ENCODE measurements at regions not wholly inside any gene's neighbourhood (a gene's known extent, or its start where the extent isn't known, plus 50 kb on each side); places are given as distances from the start of the nearest gene placed in this dataset.

GRCh38 chr1:229141271-229141670 lies 129.6 kb upstream of the RAB4A start:
- Mint-ChIP-seq H3K36me3 (ENCODE audit: unreplicated experiment) (no peaks in the 10 kb centered on the region), H3K9me3 (ENCODE audit: unreplicated experiment) (no peaks in the 10 kb centered on the region), H3K27ac (ENCODE audit: unreplicated experiment) (peak overlapping the region; percentile 24), H3K4me1 (ENCODE audit: unreplicated experiment) (peaks cover 14% of the 10 kb centered on the region), H3K4me3 (ENCODE audit: unreplicated experiment) (no peak overlapping the region), H3K27me3 (ENCODE audit: unreplicated experiment) (peaks cover 19% of the 10 kb centered on the region)
- DNase-seq (ENCODE audit: extremely low spot score, unreplicated experiment), result no peak
- TF ChIP-seq, protein P1, sequence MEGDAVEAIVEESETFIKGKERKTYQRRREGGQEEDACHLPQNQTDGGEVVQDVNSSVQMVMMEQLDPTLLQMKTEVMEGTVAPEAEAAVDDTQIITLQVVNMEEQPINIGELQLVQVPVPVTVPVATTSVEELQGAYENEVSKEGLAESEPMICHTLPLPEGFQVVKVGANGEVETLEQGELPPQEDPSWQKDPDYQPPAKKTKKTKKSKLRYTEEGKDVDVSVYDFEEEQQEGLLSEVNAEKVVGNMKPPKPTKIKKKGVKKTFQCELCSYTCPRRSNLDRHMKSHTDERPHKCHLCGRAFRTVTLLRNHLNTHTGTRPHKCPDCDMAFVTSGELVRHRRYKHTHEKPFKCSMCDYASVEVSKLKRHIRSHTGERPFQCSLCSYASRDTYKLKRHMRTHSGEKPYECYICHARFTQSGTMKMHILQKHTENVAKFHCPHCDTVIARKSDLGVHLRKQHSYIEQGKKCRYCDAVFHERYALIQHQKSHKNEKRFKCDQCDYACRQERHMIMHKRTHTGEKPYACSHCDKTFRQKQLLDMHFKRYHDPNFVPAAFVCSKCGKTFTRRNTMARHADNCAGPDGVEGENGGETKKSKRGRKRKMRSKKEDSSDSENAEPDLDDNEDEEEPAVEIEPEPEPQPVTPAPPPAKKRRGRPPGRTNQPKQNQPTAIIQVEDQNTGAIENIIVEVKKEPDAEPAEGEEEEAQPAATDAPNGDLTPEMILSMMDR (IDR thresholded peaks at IDR 0.05), result no peak

GRCh38 chr1:229141689-229142377 lies 129.1 kb upstream of the RAB4A start:
- TF ChIP-seq, protein P1 (IDR thresholded peaks at IDR 0.05), result no peak
- no peak for DNase-seq (ENCODE audit: extremely low spot score, unreplicated experiment)
- Mint-ChIP-seq H3K4me3 (ENCODE audit: unreplicated experiment) (no peak overlapping the region), H3K36me3 (ENCODE audit: unreplicated experiment) (no peaks in the 10 kb centered on the region), H3K4me1 (ENCODE audit: unreplicated experiment) (peaks cover 14% of the 10 kb centered on the region), H3K27me3 (ENCODE audit: unreplicated experiment) (peaks cover 17% of the 10 kb centered on the region), H3K9me3 (ENCODE audit: unreplicated experiment) (no peaks in the 10 kb centered on the region), H3K27ac (ENCODE audit: unreplicated experiment) (no peak overlapping the region)

GRCh38 chr1:229142471-229142870 lies 128.4 kb upstream of the RAB4A start:
- H3K9me3 Mint-ChIP-seq (ENCODE audit: unreplicated experiment), result no peaks in the 10 kb centered on the region
- no peak overlapping the region for H3K4me3 Mint-ChIP-seq (ENCODE audit: unreplicated experiment)
- H3K4me1 Mint-ChIP-seq (ENCODE audit: unreplicated experiment), result peaks cover 14% of the 10 kb centered on the region
- DNase-seq (ENCODE audit: extremely low spot score, unreplicated experiment), result no peak
- peaks cover 17% of the 10 kb centered on the region for H3K27me3 Mint-ChIP-seq (ENCODE audit: unreplicated experiment)
- H3K36me3 Mint-ChIP-seq (ENCODE audit: unreplicated experiment), result no peaks in the 10 kb centered on the region
- TF ChIP-seq, protein P1 (IDR thresholded peaks at IDR 0.05), result no peak
- no peak overlapping the region for H3K27ac Mint-ChIP-seq (ENCODE audit: unreplicated experiment)

- H3K36me3 Mint-ChIP-seq (ENCODE audit: unreplicated experiment), result no peaks in the 10 kb centered on the region
- no peaks in the 10 kb centered on the region for H3K4me1 Mint-ChIP-seq (ENCODE audit: unreplicated experiment)
- no peaks in the 10 kb centered on the region for H3K9me3 Mint-ChIP-seq (ENCODE audit: unreplicated experiment)
- DNase-seq (ENCODE audit: extremely low spot score, unreplicated experiment), result no peak
- no peak overlapping the region for H3K4me3 Mint-ChIP-seq (ENCODE audit: unreplicated experiment)
- H3K27me3 Mint-ChIP-seq (ENCODE audit: unreplicated experiment), result peaks cover 11% of the 10 kb centered on the region
- no peak overlapping the region for H3K27ac Mint-ChIP-seq (ENCODE audit: unreplicated experiment)
- TF ChIP-seq, protein P1 (IDR thresholded peaks at IDR 0.05), result no peak
These were observed 124.3 kb upstream of the RAB4A start for GRCh38 chr1:229146647-229147046.

DNA sequence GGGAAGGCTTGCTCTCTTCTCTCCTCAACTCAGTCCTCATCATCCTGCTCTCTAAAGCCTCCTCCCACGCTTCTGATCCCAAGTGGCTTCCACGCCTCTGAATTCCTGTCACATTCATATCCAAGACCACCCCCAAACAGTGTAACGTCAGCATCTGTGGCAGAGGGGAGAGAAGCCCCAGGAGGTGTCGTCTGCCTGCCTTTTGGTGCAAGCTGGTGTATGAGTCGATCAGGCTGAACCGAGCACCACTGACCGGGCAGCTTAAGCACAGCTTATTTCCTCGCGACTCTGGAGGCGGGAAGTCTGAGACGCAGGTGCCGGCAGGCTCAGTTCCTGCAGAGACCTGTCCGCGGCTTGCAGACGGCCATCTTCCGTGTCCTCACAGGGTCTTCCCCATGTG lies 123.8 kb upstream of the RAB4A start:
- no peak overlapping the region for H3K4me3 Mint-ChIP-seq (ENCODE audit: unreplicated experiment)
- TF ChIP-seq, protein P1 (IDR thresholded peaks at IDR 0.05), result no peak
- H3K36me3 Mint-ChIP-seq (ENCODE audit: unreplicated experiment), result no peaks in the 10 kb centered on the region
- no peak overlapping the region for H3K27ac Mint-ChIP-seq (ENCODE audit: unreplicated experiment)
- no peaks in the 10 kb centered on the region for H3K9me3 Mint-ChIP-seq (ENCODE audit: unreplicated experiment)
- no peak for DNase-seq (ENCODE audit: extremely low spot score, unreplicated experiment)
- no peaks in the 10 kb centered on the region for H3K4me1 Mint-ChIP-seq (ENCODE audit: unreplicated experiment)
- H3K27me3 Mint-ChIP-seq (ENCODE audit: unreplicated experiment), result peaks cover 14% of the 10 kb centered on the region

Data from osteocyte (in vitro differentiated cells).